ENCODE measurements at regions not wholly inside any gene's neighbourhood (a gene's known extent, or its start where the extent isn't known, plus 50 kb on each side); places are given as distances from the start of the nearest gene placed in this dataset.

- no peak for DNase-seq (ENCODE audit: low read depth in 2 of 2)
Observed at GRCh38 chr17:71941920-71942319, 178.9 kb upstream of the SOX9 start.

GRCh38 chr17:71942626-71943025 lies 178.2 kb upstream of the SOX9 start:
- DNase-seq (ENCODE audit: low read depth in 2 of 2), result no peak

GRCh38 chr17:71948703-71949422 lies 172.0 kb upstream of the SOX9 start:
- no peak for DNase-seq (ENCODE audit: low read depth in 2 of 2)

- no peak for DNase-seq (ENCODE audit: low read depth in 2 of 2)
Observed at GRCh38 chr17:71959154-71959553, 161.7 kb upstream of the SOX9 start.

GRCh38 chr17:71963351-71963750 lies 157.5 kb upstream of the SOX9 start:
- no peak for DNase-seq (ENCODE audit: low read depth in 2 of 2)

- no peak for DNase-seq (ENCODE audit: low read depth in 2 of 2)
Observed at GRCh38 chr17:71963791-71964190, 157.0 kb upstream of the SOX9 start.

- no peak for DNase-seq (ENCODE audit: low read depth in 2 of 2)
Observed at GRCh38 chr17:71964559-71964958, 156.3 kb upstream of the SOX9 start.

GRCh38 chr17:71966055-71966454 lies 154.8 kb upstream of the SOX9 start:
- DNase-seq (ENCODE audit: low read depth in 2 of 2), result no peak

- DNase-seq (ENCODE audit: low read depth in 2 of 2), result no peak
Observed at GRCh38 chr17:71966459-71967313, 154.1 kb upstream of the SOX9 start.

GRCh38 chr17:71969500-71969899 lies 151.3 kb upstream of the SOX9 start:
- DNase-seq (ENCODE audit: low read depth in 2 of 2), result no peak

- DNase-seq (ENCODE audit: low read depth in 2 of 2), result no peak
Observed at GRCh38 chr17:71970312-71970711, 150.5 kb upstream of the SOX9 start.

GRCh38 chr17:71974051-71974450 lies 146.8 kb upstream of the SOX9 start:
- DNase-seq (ENCODE audit: low read depth in 2 of 2), result no peak

GRCh38 chr17:71975331-71975801 lies 145.5 kb upstream of the SOX9 start:
- DNase-seq (ENCODE audit: low read depth in 2 of 2), result no peak

- no peak for DNase-seq (ENCODE audit: low read depth in 2 of 2)
Observed at GRCh38 chr17:71976011-71976649, 144.7 kb upstream of the SOX9 start.

- DNase-seq (ENCODE audit: low read depth in 2 of 2), result no peak
Observed at GRCh38 chr17:71978435-71978834, 142.4 kb upstream of the SOX9 start.

GRCh38 chr17:71980171-71980570 lies 140.6 kb upstream of the SOX9 start:
- DNase-seq (ENCODE audit: low read depth in 2 of 2), result no peak

- peak in 1 of 2 donors; percentile 9 for DNase-seq (ENCODE audit: low read depth in 2 of 2)
Observed at GRCh38 chr17:71983828-71984227, 137.0 kb upstream of the SOX9 start.

- no peak for DNase-seq (ENCODE audit: low read depth in 2 of 2)
Observed at GRCh38 chr17:71985111-71986039, 135.4 kb upstream of the SOX9 start.

- no peak for DNase-seq (ENCODE audit: low read depth in 2 of 2)
Observed at GRCh38 chr17:71986886-71987285, 133.9 kb upstream of the SOX9 start.

GRCh38 chr17:71987634-71988033 lies 133.2 kb upstream of the SOX9 start:
- no peak for DNase-seq (ENCODE audit: low read depth in 2 of 2)

- no peak for DNase-seq (ENCODE audit: low read depth in 2 of 2)
Observed at GRCh38 chr17:71989117-71989516, 131.7 kb upstream of the SOX9 start.

Data from stimulated activated CD8-positive, alpha-beta memory T cell treated with anti-CD3 and anti-CD28 coated beads, Interleukin-15, amount 100 ng/mL, for 48 hours (primary cell).